BE2C (cell line): ENCODE measurements at regions not wholly inside any gene's neighbourhood (a gene's known extent, or its start where the extent isn't known, plus 50 kb on each side); places are given as distances from the start of the nearest gene placed in this dataset.

Experiments
- DNase-seq: peaks from one replicate; pipeline ENCODE4 v3.0.0-alpha.2; 2020
- H3K27me3 ChIP-seq: fragments of 250-450 bp; sonication (Bioruptor Pico); 2 replicates; pipeline ENCODE4 v1.5.1; 2020; ENCODE audit warnings: mild to moderate bottlenecking
- H3K36me3 ChIP-seq: fragments of 250-450 bp; sonication (Bioruptor Pico); 2 replicates; pipeline ENCODE4 v1.5.1; 2020; ENCODE audit warnings: mild to moderate bottlenecking
- H3K4me1 ChIP-seq: fragments of 250-450 bp; sonication (Bioruptor Pico); 2 replicates; pipeline ENCODE4 v1.5.1; 2020
- H3K4me3 ChIP-seq: 2 replicates; pipeline ENCODE4 v1.5.1; 2011; ENCODE audit warnings: low read depth, low read length
- H3K9me3 ChIP-seq: fragments of 250-450 bp; sonication (Bioruptor Pico); 2 replicates; pipeline ENCODE4 v1.5.1; 2020
- TF ChIP-seq, protein P1 (sequence below): IDR thresholded peaks from 2 replicates; pipeline ENCODE4 v1.5.1; 2012; ENCODE audit warnings: mild to moderate bottlenecking, low read depth, low read length

DNA sequence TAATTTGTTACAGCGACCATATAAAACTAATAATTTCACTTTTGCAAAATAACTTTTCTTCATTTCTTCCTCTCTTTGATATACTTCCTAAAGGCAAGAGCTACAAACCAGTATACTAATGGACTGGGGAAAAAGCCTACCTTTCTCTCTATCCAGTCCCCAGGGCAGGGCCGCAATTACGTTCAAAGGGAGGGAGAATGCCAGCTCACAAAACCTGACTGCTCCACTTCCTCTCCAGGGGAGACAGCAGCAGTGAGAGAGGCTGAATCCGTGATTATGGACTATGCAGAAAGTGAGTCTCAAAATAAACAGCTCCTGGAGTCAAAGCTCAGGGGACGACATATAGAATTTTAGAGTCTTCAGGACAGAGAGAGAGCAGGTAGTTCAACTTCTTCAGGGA lies 126.9 kb upstream of the HES1 start:
- Histone ChIP-seq H3K4me1 (no peaks in the 10 kb centered on the region), H3K4me3 (no peak overlapping the region), H3K9me3 (no peaks in the 10 kb centered on the region), H3K27me3 (no peaks in the 10 kb centered on the region), H3K36me3 (no peaks in the 10 kb centered on the region)
- TF ChIP-seq, protein P1, sequence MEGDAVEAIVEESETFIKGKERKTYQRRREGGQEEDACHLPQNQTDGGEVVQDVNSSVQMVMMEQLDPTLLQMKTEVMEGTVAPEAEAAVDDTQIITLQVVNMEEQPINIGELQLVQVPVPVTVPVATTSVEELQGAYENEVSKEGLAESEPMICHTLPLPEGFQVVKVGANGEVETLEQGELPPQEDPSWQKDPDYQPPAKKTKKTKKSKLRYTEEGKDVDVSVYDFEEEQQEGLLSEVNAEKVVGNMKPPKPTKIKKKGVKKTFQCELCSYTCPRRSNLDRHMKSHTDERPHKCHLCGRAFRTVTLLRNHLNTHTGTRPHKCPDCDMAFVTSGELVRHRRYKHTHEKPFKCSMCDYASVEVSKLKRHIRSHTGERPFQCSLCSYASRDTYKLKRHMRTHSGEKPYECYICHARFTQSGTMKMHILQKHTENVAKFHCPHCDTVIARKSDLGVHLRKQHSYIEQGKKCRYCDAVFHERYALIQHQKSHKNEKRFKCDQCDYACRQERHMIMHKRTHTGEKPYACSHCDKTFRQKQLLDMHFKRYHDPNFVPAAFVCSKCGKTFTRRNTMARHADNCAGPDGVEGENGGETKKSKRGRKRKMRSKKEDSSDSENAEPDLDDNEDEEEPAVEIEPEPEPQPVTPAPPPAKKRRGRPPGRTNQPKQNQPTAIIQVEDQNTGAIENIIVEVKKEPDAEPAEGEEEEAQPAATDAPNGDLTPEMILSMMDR: no peak
- no peak for DNase-seq

DNA sequence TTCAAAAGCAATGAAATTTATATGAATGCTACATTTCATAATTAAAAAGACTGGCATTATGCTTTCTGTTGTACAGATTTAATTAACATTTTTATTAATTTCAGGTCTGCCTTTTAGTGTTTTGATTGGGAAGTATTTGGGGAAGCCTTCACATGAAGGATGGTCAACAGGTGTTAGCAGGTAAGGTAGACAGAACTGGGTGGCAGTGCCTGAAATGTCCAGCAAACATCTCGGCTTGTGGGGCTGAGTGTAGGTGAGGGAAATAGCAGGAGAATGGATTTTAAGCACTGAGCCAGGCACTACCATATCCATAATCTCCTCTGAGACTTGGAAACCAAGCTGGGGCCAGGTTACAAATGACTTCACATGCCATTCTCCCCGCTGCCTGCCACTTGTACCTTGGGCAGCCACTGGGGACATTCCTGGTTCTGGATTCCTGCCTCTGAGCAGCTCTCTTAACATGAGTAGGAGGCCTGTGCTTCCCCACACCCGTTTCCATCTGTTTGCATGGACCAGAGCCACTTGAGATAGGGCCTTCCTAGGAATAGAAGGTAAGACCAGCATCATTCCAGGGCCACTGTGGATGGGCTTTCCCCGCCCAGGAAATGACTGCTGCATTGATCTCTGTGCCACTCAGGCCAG lies 125.9 kb upstream of the HES1 start:
- H3K4me3 ChIP-seq: no peak overlapping the region
- no peaks in the 10 kb centered on the region for H3K27me3 ChIP-seq
- no peak for DNase-seq
- no peaks in the 10 kb centered on the region for H3K4me1 ChIP-seq
- no peaks in the 10 kb centered on the region for H3K36me3 ChIP-seq
- no peaks in the 10 kb centered on the region for H3K9me3 ChIP-seq
- TF ChIP-seq, protein P1: no peak

DNA sequence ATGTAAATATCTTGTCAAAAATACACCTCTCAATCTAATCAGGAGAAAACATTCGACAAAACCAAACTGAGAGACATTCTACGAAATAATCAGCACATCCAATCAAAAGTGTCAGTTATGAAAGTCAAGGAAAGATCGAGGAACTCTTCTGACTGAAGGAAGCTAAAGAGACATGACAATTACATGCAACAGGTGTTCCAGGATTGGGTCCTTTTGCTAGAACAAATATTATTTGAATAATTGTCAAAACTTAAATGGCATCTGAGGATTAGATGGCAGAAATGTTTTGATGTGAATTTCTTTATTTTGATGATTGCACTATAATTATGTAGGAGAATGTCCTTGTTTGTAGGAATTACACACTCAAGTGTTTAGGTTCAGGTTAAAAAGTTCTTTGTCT lies 124.1 kb upstream of the HES1 start:
- TF ChIP-seq, protein P1: no peak
- Histone ChIP-seq H3K4me1 (no peaks in the 10 kb centered on the region), H3K36me3 (no peaks in the 10 kb centered on the region), H3K27me3 (no peaks in the 10 kb centered on the region), H3K4me3 (no peak overlapping the region), H3K9me3 (no peaks in the 10 kb centered on the region)
- no peak for DNase-seq

DNA sequence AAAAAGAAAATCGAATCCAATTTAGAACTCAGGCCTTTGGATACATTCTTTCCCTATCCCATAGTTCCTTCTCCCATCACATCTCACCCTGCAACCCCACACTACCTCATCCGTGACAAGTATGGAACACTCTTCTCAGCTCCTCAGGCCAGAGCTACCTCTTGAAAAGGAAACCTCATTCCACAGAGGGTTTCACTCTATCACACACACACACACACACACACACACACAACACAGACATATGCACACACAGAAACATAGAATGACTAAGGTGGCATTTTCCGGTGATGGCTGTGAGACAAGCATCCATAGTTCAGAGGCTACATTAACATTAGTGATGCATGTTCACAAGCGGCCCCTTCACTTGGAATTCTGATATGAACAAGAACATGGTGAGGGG lies 122.0 kb upstream of the HES1 start:
- Histone ChIP-seq H3K27me3 (no peaks in the 10 kb centered on the region), H3K9me3 (no peaks in the 10 kb centered on the region), H3K36me3 (no peaks in the 10 kb centered on the region), H3K4me3 (no peak overlapping the region), H3K4me1 (no peaks in the 10 kb centered on the region)
- no peak for DNase-seq
- TF ChIP-seq, protein P1: no peak

DNA sequence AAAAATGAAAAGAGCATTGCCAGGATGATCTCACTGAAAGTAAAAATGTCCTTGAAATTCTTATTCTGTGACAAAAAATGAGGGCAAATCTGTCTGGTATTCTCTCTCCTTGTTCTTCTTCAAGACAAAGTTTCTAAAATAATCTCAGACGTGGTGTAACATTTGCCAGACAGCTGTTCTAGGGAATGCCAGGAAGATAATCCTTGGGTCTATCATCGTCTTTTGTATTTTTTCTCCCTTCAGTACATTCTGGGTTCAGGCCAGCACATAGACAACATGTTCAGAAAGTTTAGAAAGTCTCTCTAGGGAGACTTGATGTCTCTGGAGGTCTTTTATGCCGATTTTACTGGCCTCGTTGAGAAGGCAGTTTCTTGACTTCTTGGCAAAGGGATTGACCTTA lies 121.2 kb upstream of the HES1 start:
- no peaks in the 10 kb centered on the region for H3K27me3 ChIP-seq
- TF ChIP-seq, protein P1: no peak
- DNase-seq: no peak

DNA sequence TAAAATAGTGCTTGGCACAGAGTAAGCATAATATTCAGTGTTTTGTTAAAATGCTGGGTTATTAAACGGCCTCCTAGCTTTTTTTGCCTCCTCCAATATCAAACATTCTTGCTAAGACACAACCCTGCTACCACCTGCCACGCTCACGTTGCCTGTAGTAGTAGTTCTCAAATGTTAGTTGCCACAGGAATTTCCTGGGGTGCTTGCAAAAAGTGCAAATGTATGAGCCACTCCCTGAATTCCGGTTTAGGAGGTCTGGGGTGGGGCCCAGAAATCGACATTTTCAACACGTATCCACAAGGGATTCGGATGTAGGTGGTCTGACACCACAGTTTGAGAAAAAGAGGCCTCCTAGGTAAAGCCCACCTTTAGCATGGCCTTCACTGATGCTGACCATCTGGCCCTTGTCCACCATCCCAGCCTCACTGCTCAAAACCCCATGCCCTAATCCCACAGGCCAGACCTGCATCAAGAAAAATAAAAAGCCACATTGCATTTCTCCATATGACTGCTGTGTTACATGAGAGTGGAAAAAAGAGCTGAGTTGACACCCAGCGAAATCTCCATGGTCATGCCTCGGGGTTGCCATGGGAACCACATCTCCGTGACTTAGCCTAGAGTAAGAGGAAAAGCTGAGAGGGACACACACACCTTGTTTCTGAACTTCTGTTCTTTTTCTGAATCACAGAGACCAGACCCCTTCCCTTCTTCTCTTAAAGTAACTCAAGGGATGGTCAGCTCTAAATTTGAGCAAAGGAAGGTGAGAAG lies 116.4 kb upstream of the HES1 start:
- no peak overlapping the region for H3K4me3 ChIP-seq
- no peak for DNase-seq
- H3K27me3 ChIP-seq: no peaks in the 10 kb centered on the region
- TF ChIP-seq, protein P1: no peak
- peaks cover 6% of the 10 kb centered on the region for H3K4me1 ChIP-seq
- no peaks in the 10 kb centered on the region for H3K9me3 ChIP-seq
- H3K36me3 ChIP-seq: no peaks in the 10 kb centered on the region

More for the DNA sequence above, 121.2 kb upstream of the HES1 start:
- no peak overlapping the region for H3K4me3 ChIP-seq
- no peaks in the 10 kb centered on the region for H3K4me1 ChIP-seq
- H3K9me3 ChIP-seq: no peaks in the 10 kb centered on the region
- no peaks in the 10 kb centered on the region for H3K36me3 ChIP-seq
